Choroid plexus epithelial cell (primary cell): ENCODE measurements at regions not wholly inside any gene's neighbourhood (a gene's known extent, or its start where the extent isn't known, plus 50 kb on each side); places are given as distances from the start of the nearest gene placed in this dataset.
A peak's percentile ranks its signal among the peaks of the same experiment; 100 is the strongest.

Experiments used
- DNase-seq: peaks from one replicate; pipeline ENCODE4 v3.0.0-alpha.2; 2010; ENCODE audit warnings: low read depth
- H3K4me3 ChIP-seq: 2 replicates; pipeline ENCODE4 v1.5.1; 2011; ENCODE audit warnings: low read depth, mild to moderate bottlenecking, control low read depth, low read length, moderate library complexity
- TF ChIP-seq, protein P1 (sequence below): conservative IDR thresholded peaks from 2 replicates; pipeline ENCODE4 v1.5.1; 2011; ENCODE audit warnings: low read depth, mild to moderate bottlenecking, control low read depth, inconsistent platforms, low read length, moderate library complexity

DNA sequence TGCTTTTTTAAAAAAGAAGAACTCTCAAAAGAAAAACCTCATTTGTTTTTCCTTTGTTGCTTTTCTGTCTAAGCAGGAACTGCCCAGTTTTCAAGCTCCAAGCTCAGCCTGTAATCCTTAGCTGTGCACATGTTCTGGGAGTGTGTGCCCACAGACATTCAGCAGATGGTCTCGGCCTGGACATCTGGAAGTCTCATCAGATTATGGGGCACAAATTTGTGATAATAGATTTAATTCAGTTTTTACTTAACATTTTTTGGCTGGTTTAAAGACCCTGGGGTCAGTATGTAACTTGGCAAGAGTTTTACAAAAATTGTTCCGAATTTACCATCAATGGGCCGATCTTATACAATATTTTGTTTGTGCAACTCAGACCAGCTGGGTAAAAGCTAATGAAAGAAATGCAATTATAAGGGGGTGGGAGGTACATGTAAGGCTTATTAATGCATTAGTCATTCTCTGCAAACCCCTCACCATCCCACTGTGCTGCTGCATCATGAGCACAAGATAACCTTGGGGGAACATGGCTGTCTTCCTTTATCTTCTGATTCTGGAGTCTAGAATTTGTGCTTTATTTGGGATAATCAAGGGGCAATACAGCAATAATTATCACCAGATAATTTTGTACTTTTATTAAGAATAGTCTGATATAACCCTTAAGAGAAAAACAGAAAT is 86.9 kb upstream of the PHOX2B start:
- DNase-seq = no peak
- TF ChIP-seq, protein P1, sequence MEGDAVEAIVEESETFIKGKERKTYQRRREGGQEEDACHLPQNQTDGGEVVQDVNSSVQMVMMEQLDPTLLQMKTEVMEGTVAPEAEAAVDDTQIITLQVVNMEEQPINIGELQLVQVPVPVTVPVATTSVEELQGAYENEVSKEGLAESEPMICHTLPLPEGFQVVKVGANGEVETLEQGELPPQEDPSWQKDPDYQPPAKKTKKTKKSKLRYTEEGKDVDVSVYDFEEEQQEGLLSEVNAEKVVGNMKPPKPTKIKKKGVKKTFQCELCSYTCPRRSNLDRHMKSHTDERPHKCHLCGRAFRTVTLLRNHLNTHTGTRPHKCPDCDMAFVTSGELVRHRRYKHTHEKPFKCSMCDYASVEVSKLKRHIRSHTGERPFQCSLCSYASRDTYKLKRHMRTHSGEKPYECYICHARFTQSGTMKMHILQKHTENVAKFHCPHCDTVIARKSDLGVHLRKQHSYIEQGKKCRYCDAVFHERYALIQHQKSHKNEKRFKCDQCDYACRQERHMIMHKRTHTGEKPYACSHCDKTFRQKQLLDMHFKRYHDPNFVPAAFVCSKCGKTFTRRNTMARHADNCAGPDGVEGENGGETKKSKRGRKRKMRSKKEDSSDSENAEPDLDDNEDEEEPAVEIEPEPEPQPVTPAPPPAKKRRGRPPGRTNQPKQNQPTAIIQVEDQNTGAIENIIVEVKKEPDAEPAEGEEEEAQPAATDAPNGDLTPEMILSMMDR = no peak
- no peak overlapping the region for H3K4me3 ChIP-seq

DNA sequence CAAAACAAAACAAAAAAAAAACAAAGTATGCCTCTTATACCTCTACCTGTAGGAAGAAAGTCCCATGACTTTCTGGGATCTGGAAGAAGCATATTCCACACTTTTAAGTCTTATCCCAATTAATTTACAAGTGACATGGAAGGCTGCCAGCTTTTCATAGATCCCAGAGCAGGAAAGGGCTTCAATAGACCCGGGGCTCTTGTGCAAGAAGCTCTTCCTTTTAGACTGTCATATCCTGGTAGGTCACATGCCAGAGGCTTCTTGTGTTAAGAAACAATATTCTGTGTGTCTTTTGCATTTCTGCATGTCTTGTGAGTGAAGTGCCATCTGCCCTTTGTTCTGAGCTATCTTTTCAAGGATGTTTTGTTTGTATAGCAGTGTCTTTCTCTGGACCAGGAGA is 84.4 kb upstream of the PHOX2B start:
- TF ChIP-seq, protein P1 = no peak
- H3K4me3 ChIP-seq = no peak overlapping the region
- peak; percentile 3 for DNase-seq

DNA sequence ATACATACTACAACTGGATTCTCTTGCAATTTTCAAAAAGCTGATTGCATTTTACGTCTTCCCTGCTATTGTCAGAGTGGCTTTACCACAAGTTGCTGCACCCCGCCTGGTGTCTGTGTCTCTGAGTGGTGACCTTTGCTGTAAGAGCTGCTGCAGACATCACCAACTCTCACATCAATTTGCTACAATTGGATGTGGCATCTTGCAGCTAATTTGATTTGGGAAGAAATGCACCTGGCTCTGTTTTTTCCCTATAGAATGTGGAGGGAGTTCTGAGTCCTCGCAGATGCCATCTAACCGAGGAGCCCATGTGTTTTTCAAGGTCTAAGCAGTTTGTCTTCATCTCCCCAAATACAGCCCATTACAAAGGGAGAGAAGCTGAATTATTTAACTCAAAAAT is 73.8 kb upstream of the PHOX2B start:
- H3K4me3 ChIP-seq = no peak overlapping the region
- no peak for DNase-seq
- TF ChIP-seq, protein P1 = no peak

DNA sequence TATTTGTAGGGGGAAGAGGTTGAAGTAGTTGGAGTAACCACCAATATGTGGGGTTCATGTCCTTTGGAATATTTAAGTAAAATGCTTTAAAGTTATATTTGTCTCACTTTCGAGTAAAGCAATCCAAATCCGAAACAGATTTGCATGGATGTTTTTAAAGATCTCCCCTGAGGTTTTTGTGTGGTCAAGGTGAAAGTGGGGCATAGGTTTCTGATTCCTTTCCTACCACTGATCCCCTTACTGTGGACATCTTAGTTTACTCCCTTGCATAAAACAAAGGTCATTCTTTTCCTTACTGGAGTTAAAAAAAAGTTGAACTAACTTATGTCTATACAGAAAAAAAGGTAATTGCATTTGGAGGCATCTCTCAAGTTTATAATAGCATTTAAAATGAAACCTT is 71.9 kb upstream of the PHOX2B start:
- no peak overlapping the region for H3K4me3 ChIP-seq
- no peak for DNase-seq
- TF ChIP-seq, protein P1 = no peak

DNA sequence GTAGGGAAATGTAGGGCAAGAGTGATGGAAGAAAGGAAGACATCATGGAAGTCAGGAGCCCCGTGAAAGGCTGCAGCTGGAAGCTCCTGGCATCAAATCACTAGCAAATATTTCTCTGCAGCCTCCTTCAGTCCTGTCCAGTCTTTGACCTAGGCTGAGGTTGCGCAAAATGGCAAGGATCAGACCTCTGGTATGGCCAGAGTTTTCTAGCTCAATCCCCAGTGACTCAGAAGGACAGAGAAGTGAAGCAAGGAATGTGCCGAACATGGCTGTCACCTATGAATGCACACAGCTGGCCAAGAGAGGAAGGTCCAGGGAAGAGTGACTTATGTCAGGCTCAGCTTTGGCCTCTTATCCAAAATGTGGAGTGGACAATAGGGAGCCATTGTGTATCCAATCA is 71.1 kb upstream of the PHOX2B start:
- DNase-seq = no peak
- no peak overlapping the region for H3K4me3 ChIP-seq
- TF ChIP-seq, protein P1 = no peak

DNA sequence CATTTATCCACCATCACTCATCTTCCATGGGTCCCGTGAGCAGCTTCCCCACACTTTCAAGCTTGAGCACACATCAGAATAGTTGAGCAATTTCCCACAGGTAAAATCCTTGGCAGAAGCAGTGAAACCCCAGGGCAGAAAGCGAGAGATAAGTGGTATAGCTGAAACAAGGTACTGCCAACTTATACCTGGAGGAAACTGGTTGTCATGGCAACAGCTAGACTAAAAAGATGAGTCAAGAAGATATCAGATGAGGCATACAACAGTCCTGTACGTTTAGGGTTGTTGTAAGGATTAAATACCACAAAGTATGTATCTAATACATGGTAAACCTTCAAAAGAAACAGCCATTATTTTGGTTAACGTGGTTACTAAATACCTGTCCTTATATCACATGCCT is 66.9 kb upstream of the PHOX2B start:
- no peak overlapping the region for H3K4me3 ChIP-seq
- DNase-seq = no peak
- TF ChIP-seq, protein P1 = no peak

DNA sequence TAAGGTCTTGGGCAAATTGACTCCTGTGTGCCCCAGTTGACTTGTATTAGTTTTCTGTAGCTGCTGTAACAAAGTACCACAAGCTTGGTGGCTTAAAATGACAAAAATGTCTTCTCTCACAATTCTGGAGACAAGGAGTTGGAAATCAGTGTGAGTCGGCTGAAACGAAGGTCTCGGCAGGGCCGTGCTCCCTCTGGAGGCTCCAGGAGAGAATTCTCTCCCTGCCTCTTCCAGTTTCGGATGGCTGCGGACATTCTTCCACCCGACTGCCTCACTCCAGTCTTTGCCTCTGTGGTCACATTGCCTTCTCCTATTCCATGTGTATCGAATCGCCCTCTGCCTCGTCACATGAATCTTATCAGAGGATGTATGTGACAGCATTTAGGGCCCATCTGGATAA is 66.0 kb upstream of the PHOX2B start:
- H3K4me3 ChIP-seq = no peak overlapping the region
- peak; percentile 34 for DNase-seq
- TF ChIP-seq, protein P1 = peak; percentile 71
